ENCODE measurements at regions not wholly inside any gene's neighbourhood (a gene's known extent, or its start where the extent isn't known, plus 50 kb on each side); places are given as distances from the start of the nearest gene placed in this dataset.

- Histone ChIP-seq H2AFZ (no peak overlapping the region), H3F3A (ENCODE audit: insufficient read depth, low read depth) (no peaks in the 10 kb centered on the region), H3K9me2 (ENCODE audit: insufficient read depth) (no peaks in the 10 kb centered on the region), H3K27ac (no peak overlapping the region), H3K4me3 (no peak overlapping the region), H4K20me1 (ENCODE audit: insufficient read depth) (no peaks in the 10 kb centered on the region), H3K27me3 (ENCODE audit: insufficient read depth, low read depth) (peaks cover 77% of the 10 kb centered on the region), H3K79me2 (ENCODE audit: low read depth) (no peaks in the 10 kb centered on the region), H3K4me1 (replicated peaks; ENCODE audit: insufficient read depth) (no peaks in the 10 kb centered on the region), H3K4me2 (no peak overlapping the region), H3K36me3 (ENCODE audit: low read depth) (no peaks in the 10 kb centered on the region), H3K9me3 (ENCODE audit: insufficient read depth, low read depth) (no peaks in the 10 kb centered on the region)
- DNase-seq = no peak
- BruUV-seq (replicated peaks) = no TSS peak
- intact Hi-C loops (cut with micrococcal nuclease; ENCODE audit: unreplicated experiment) = no loop called here
- CTCF ChIA-PET = no interaction called here
- TF ChIP-seq CTCF (conservative IDR thresholded peaks at IDR 0.05) (no peak), EZH2 (IDR thresholded peaks at IDR 0.05; ENCODE audit: low read depth) (no peak)
- POLR2A ChIA-PET (ENCODE audit: unreplicated experiment) = no interaction called here
Measured at GRCh38 chr17:79453481-79453880, 157.4 kb downstream of the RBFOX3 start.

- DNase-seq = no peak
- Histone ChIP-seq H3K27ac (no peak overlapping the region), H3K9me3 (ENCODE audit: insufficient read depth, low read depth) (no peaks in the 10 kb centered on the region), H3K36me3 (ENCODE audit: low read depth) (no peaks in the 10 kb centered on the region), H2AFZ (no peak overlapping the region), H3K4me2 (no peak overlapping the region), H3K9me2 (ENCODE audit: insufficient read depth) (no peaks in the 10 kb centered on the region), H4K20me1 (ENCODE audit: insufficient read depth) (no peaks in the 10 kb centered on the region), H3F3A (ENCODE audit: insufficient read depth, low read depth) (no peaks in the 10 kb centered on the region), H3K79me2 (ENCODE audit: low read depth) (no peaks in the 10 kb centered on the region), H3K4me3 (no peak overlapping the region), H3K4me1 (replicated peaks; ENCODE audit: insufficient read depth) (no peaks in the 10 kb centered on the region), H3K27me3 (ENCODE audit: insufficient read depth, low read depth) (peaks cover 79% of the 10 kb centered on the region)
- ChIA-PET POLR2A (ENCODE audit: unreplicated experiment) (no interaction called here), CTCF (no interaction called here)
- no peak for TF ChIP-seq EZH2 (IDR thresholded peaks at IDR 0.05; ENCODE audit: low read depth)
- no peak for TF ChIP-seq CTCF (conservative IDR thresholded peaks at IDR 0.05)
- BruUV-seq (replicated peaks) = no TSS peak
- intact Hi-C loops (cut with micrococcal nuclease; ENCODE audit: unreplicated experiment) = no loop called here
Measured at GRCh38 chr17:79452706-79453105, 158.1 kb downstream of the RBFOX3 start.

GRCh38 chr17:79451167-79451566, 159.7 kb downstream of the RBFOX3 start:
- POLR2A ChIA-PET (ENCODE audit: unreplicated experiment) = no interaction called here
- no TSS peak for BruUV-seq (replicated peaks)
- Histone ChIP-seq H2AFZ (no peak overlapping the region), H3F3A (ENCODE audit: insufficient read depth, low read depth) (no peaks in the 10 kb centered on the region), H4K20me1 (ENCODE audit: insufficient read depth) (no peaks in the 10 kb centered on the region), H3K9me3 (ENCODE audit: insufficient read depth, low read depth) (no peaks in the 10 kb centered on the region), H3K79me2 (ENCODE audit: low read depth) (no peaks in the 10 kb centered on the region), H3K4me3 (no peak overlapping the region), H3K27me3 (ENCODE audit: insufficient read depth, low read depth) (peaks cover 81% of the 10 kb centered on the region), H3K9me2 (ENCODE audit: insufficient read depth) (no peaks in the 10 kb centered on the region), H3K4me1 (replicated peaks; ENCODE audit: insufficient read depth) (no peaks in the 10 kb centered on the region), H3K27ac (no peak overlapping the region), H3K36me3 (ENCODE audit: low read depth) (no peaks in the 10 kb centered on the region), H3K4me2 (no peak overlapping the region)
- no peak for DNase-seq
- intact Hi-C loops (cut with micrococcal nuclease; ENCODE audit: unreplicated experiment) = no loop called here
- TF ChIP-seq CTCF (conservative IDR thresholded peaks at IDR 0.05) (no peak), EZH2 (IDR thresholded peaks at IDR 0.05; ENCODE audit: low read depth) (no peak)
- CTCF ChIA-PET = no interaction called here
